HFF-Myc (cell line): ENCODE measurements at regions not wholly inside any gene's neighbourhood (a gene's known extent, or its start where the extent isn't known, plus 50 kb on each side); places are given as distances from the start of the nearest gene placed in this dataset.

Source experiments
- DNase-seq: peaks from one replicate; pipeline ENCODE4 v3.0.0-alpha.2; 2011; ENCODE audit warnings: low read depth; ENCODE audit errors: extremely low read depth
- H3K4me3 ChIP-seq: replicated peaks from 2 replicates; pipeline ENCODE4 v1.5.1; 2011; ENCODE audit warnings: low read depth, mild to moderate bottlenecking, control low read depth, low read length
- CTCF ChIP-seq: IDR thresholded peaks from 2 replicates; pipeline ENCODE4 v1.5.1; 2012; ENCODE audit warnings: mild to moderate bottlenecking, low read depth, low read length, control low read depth; ENCODE audit errors: missing control alignments

- H3K4me3 ChIP-seq = no peak overlapping the region
- TF ChIP-seq CTCF = no peak
- DNase-seq = no peak
Observed at GRCh38 chr4:24443200-24443599, 141.2 kb downstream of the DHX15 start.

GRCh38 chr4:24440765-24441164, 143.6 kb downstream of the DHX15 start:
- no peak for TF ChIP-seq CTCF
- no peak overlapping the region for H3K4me3 ChIP-seq
- DNase-seq = no peak

- no peak for TF ChIP-seq CTCF
- DNase-seq = no peak
- no peak overlapping the region for H3K4me3 ChIP-seq
Observed at GRCh38 chr4:24434241-24434640, 150.1 kb downstream of the DHX15 start.

GRCh38 chr4:24433515-24434214, 150.7 kb downstream of the DHX15 start:
- no peak overlapping the region for H3K4me3 ChIP-seq
- no peak for DNase-seq
- no peak for TF ChIP-seq CTCF

GRCh38 chr4:24428850-24429249, 155.5 kb downstream of the DHX15 start:
- no peak overlapping the region for H3K4me3 ChIP-seq
- no peak for DNase-seq
- TF ChIP-seq CTCF = no peak

GRCh38 chr4:24426557-24426956, 157.8 kb downstream of the DHX15 start:
- no peak for TF ChIP-seq CTCF
- H3K4me3 ChIP-seq = no peak overlapping the region
- DNase-seq = no peak

GRCh38 chr4:24425863-24426262, 158.5 kb downstream of the DHX15 start:
- DNase-seq = no peak
- no peak overlapping the region for H3K4me3 ChIP-seq
- no peak for TF ChIP-seq CTCF
